ENCODE measurements at regions not wholly inside any gene's neighbourhood (a gene's known extent, or its start where the extent isn't known, plus 50 kb on each side); places are given as distances from the start of the nearest gene placed in this dataset.
"Not testable (repeated sequence)": the region's sequence is repeated elsewhere in the genome, so short reads cannot be mapped to it uniquely, and the experiment has no call there.

DNA sequence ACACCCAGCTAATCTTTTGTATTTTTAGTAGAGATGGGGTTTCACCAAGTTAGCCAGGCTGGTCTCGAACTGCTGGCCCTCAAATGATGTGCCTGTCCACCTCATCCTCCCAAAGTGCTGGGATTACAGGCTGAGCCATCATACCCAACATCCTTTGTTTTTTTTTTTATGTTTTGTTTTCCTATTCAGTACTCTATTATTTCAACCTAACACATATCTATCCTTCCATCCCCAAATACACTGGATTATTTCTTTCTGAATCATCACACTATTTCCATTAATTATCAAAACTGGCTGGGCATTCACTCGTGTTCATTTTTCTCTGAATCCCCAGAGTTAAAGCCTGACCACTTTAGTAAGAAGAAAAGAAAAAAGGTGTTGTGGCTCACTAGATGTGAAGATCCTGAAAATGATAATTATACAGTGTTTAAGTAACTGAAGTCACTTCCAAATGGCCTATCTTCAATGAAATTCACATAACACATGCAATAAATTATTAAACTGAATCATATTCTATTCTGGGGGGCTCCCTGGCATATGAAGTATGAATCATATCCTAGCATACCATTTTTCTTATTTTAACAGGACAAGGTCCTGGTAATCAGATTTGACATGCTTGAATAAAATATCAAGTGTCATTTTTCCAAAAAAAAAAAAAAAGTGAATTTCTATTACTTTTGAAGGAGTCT lies 1754.2 kb downstream of the BRINP3 start:
- Histone ChIP-seq H3K79me2 (ENCODE audit: insufficient read depth, low read depth, low read length) (no peaks in the 10 kb centered on the region), H2AFZ (ENCODE audit: low read length) (no peak overlapping the region), H3K4me3 (ENCODE audit: low read depth, low read length, poor library complexity, severe bottlenecking) (no peak overlapping the region), H3K9me3 (ENCODE audit: low read length) (no peaks in the 10 kb centered on the region), H3K36me3 (ENCODE audit: insufficient read depth, low read length) (no peaks in the 10 kb centered on the region), H3K4me1 (ENCODE audit: insufficient read depth, low read length, poor library complexity, severe bottlenecking) (no peaks in the 10 kb centered on the region), H3K27ac (ENCODE audit: low read depth, low read length, poor library complexity, severe bottlenecking) (no peak overlapping the region), H4K20me1 (ENCODE audit: insufficient read depth, low read length) (no peaks in the 10 kb centered on the region), H3K4me2 (ENCODE audit: low read length) (no peak overlapping the region), H3K9me2 (ENCODE audit: insufficient read depth, low read length) (no peaks in the 10 kb centered on the region)
- intact Hi-C loops (cut with micrococcal nuclease; ENCODE audit: unreplicated experiment): no loop called here
- TF ChIP-seq CTCF (conservative IDR thresholded peaks at IDR 0.05; ENCODE audit: low read length) (no peak), EZH2phosphoT487 (IDR thresholded peaks at IDR 0.05; ENCODE audit: borderline replicate concordance, low read depth, low read length) (no peak)
- no TSS peak for BruUV-seq (replicated peaks)
- POLR2A ChIA-PET: no interaction called here
- CTCF ChIA-PET (ENCODE audit: unreplicated experiment): no interaction called here
- DNase-seq (ENCODE audit: low spot score): no peak

- ChIA-PET CTCF (ENCODE audit: unreplicated experiment) (no interaction called here), POLR2A (no interaction called here)
- Histone ChIP-seq H3K9me3 (ENCODE audit: low read length) (no peaks in the 10 kb centered on the region), H2AFZ (ENCODE audit: low read length) (no peak overlapping the region), H3K4me1 (ENCODE audit: insufficient read depth, low read length, poor library complexity, severe bottlenecking) (no peaks in the 10 kb centered on the region), H3K9me2 (ENCODE audit: insufficient read depth, low read length) (no peaks in the 10 kb centered on the region), H3K4me3 (ENCODE audit: low read depth, low read length, poor library complexity, severe bottlenecking) (no peak overlapping the region), H3K36me3 (ENCODE audit: insufficient read depth, low read length) (no peaks in the 10 kb centered on the region), H3K4me2 (ENCODE audit: low read length) (no peak overlapping the region), H4K20me1 (ENCODE audit: insufficient read depth, low read length) (no peaks in the 10 kb centered on the region), H3K27ac (ENCODE audit: low read depth, low read length, poor library complexity, severe bottlenecking) (no peak overlapping the region), H3K79me2 (ENCODE audit: insufficient read depth, low read depth, low read length) (no peaks in the 10 kb centered on the region)
- TF ChIP-seq EZH2phosphoT487 (IDR thresholded peaks at IDR 0.05; ENCODE audit: borderline replicate concordance, low read depth, low read length) (no peak), CTCF (conservative IDR thresholded peaks at IDR 0.05; ENCODE audit: low read length) (no peak)
- BruUV-seq (replicated peaks): no TSS peak
- intact Hi-C loops (cut with micrococcal nuclease; ENCODE audit: unreplicated experiment): no loop called here
- no peak for DNase-seq (ENCODE audit: low spot score)
These were observed 1748.6 kb downstream of the BRINP3 start for GRCh38 chr1:188729039-188729438.

DNA sequence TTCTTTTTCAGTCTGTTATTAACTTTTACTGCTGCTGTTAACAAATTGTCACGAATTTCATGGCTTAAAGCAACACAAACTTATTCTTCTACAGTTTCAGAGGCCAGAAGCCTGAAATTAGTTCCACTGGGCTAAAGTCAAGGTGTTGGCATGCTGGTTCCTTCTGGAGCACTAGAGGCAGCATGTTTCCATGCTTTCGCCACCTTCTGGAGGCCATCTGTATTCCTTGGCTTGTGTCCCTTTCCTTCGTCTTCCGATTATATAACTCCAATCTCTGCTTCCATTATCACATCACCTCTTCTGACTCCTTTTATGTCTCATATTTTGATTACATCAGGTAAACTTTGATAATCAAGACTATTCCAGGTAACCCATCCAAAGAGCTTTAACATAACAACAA lies 1742.1 kb downstream of the BRINP3 start:
- no peak overlapping the region for H3K4me2 ChIP-seq (ENCODE audit: low read length)
- H2AFZ ChIP-seq (ENCODE audit: low read length): no peak overlapping the region
- POLR2A ChIA-PET: no interaction called here
- no peak overlapping the region for H3K4me3 ChIP-seq (ENCODE audit: low read depth, low read length, poor library complexity, severe bottlenecking)
- intact Hi-C loops (cut with micrococcal nuclease; ENCODE audit: unreplicated experiment): no loop called here
- no TSS peak for BruUV-seq (replicated peaks)
- H3K9me3 ChIP-seq (ENCODE audit: low read length): no peaks in the 10 kb centered on the region
- CTCF ChIA-PET (ENCODE audit: unreplicated experiment): no interaction called here
- DNase-seq (ENCODE audit: low spot score): no peak
- H4K20me1 ChIP-seq (ENCODE audit: insufficient read depth, low read length): no peaks in the 10 kb centered on the region
- no peaks in the 10 kb centered on the region for H3K79me2 ChIP-seq (ENCODE audit: insufficient read depth, low read depth, low read length)
- H3K27ac ChIP-seq (ENCODE audit: low read depth, low read length, poor library complexity, severe bottlenecking): no peak overlapping the region
- no peaks in the 10 kb centered on the region for H3K4me1 ChIP-seq (ENCODE audit: insufficient read depth, low read length, poor library complexity, severe bottlenecking)
- TF ChIP-seq EZH2phosphoT487 (IDR thresholded peaks at IDR 0.05; ENCODE audit: borderline replicate concordance, low read depth, low read length) (no peak), CTCF (conservative IDR thresholded peaks at IDR 0.05; ENCODE audit: low read length) (no peak)
- no peaks in the 10 kb centered on the region for H3K36me3 ChIP-seq (ENCODE audit: insufficient read depth, low read length)
- H3K9me2 ChIP-seq (ENCODE audit: insufficient read depth, low read length): no peaks in the 10 kb centered on the region

- H3K27ac ChIP-seq (ENCODE audit: low read depth, low read length, poor library complexity, severe bottlenecking); DNase-seq (ENCODE audit: low spot score); H2AFZ ChIP-seq (ENCODE audit: low read length); POLR2A ChIA-PET; CTCF ChIA-PET (ENCODE audit: unreplicated experiment); H3K4me1 ChIP-seq (ENCODE audit: insufficient read depth, low read length, poor library complexity, severe bottlenecking); BruUV-seq (replicated peaks); H3K36me3 ChIP-seq (ENCODE audit: insufficient read depth, low read length); H3K9me3 ChIP-seq (ENCODE audit: low read length); H3K79me2 ChIP-seq (ENCODE audit: insufficient read depth, low read depth, low read length); intact Hi-C loops (cut with micrococcal nuclease; ENCODE audit: unreplicated experiment); H3K4me3 ChIP-seq (ENCODE audit: low read depth, low read length, poor library complexity, severe bottlenecking); H4K20me1 ChIP-seq (ENCODE audit: insufficient read depth, low read length); H3K9me2 ChIP-seq (ENCODE audit: insufficient read depth, low read length); H3K4me2 ChIP-seq (ENCODE audit: low read length): not testable (repeated sequence)
These were observed 1728.4 kb downstream of the BRINP3 start for GRCh38 chr1:188749275-188749674.

Data from OCI-LY7 (cell line).